DOHH2 (cell line): ENCODE measurements at regions not wholly inside any gene's neighbourhood (a gene's known extent, or its start where the extent isn't known, plus 50 kb on each side); places are given as distances from the start of the nearest gene placed in this dataset.

Experiments
- EZH2phosphoT487 ChIP-seq: fragments of 200-600 bp; sonication (generic); IDR thresholded peaks from 2 replicates; pipeline ENCODE4 v1.6.1; 2017; ENCODE audit warnings: borderline replicate concordance, mild to moderate bottlenecking, antibody characterized with exemption, low read length, moderate library complexity, mixed read lengths
- TF ChIP-seq, protein P1 (sequence below): fragments of 200-600 bp; sonication (generic); IDR thresholded peaks from one replicate; pipeline ENCODE4 v1.5.1; 2014; ENCODE audit warnings: antibody characterized with exemption, mild to moderate bottlenecking, low read depth, low read length; ENCODE audit not compliant: poor library complexity, severe bottlenecking

DNA sequence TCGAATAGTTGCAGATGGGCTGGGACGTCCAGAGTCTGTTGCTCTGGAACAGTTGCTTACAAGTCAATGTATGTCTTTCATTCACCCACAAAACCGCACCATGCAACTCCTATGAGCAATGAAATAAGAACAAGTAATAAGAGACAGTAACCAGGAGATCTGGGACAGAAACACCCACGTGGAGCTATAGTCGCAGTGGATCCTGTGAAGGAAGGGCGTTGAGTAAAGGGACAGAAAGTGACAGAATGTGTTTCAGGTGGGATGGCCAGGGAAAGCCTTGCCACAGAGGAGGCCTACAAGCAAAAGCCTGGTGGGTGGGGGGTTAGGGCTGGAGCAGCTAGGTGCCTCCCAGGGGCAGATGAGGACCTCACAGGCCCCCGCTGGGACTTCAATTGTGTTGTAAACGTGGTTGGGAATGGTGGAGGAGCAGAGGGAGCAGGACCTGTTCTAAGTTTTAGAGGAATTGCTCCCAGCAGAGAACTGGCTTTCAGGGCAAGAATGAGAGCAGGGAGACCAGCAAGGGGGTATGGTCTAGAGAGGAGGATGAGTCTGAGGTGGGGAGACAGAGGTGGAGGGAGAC, 86.7 kb upstream of the FZD10 start:
- TF ChIP-seq, protein P1, sequence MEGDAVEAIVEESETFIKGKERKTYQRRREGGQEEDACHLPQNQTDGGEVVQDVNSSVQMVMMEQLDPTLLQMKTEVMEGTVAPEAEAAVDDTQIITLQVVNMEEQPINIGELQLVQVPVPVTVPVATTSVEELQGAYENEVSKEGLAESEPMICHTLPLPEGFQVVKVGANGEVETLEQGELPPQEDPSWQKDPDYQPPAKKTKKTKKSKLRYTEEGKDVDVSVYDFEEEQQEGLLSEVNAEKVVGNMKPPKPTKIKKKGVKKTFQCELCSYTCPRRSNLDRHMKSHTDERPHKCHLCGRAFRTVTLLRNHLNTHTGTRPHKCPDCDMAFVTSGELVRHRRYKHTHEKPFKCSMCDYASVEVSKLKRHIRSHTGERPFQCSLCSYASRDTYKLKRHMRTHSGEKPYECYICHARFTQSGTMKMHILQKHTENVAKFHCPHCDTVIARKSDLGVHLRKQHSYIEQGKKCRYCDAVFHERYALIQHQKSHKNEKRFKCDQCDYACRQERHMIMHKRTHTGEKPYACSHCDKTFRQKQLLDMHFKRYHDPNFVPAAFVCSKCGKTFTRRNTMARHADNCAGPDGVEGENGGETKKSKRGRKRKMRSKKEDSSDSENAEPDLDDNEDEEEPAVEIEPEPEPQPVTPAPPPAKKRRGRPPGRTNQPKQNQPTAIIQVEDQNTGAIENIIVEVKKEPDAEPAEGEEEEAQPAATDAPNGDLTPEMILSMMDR = no peak
- TF ChIP-seq EZH2phosphoT487 = no peak
